ENCODE measurements at regions not wholly inside any gene's neighbourhood (a gene's known extent, or its start where the extent isn't known, plus 50 kb on each side); places are given as distances from the start of the nearest gene placed in this dataset.

DNA sequence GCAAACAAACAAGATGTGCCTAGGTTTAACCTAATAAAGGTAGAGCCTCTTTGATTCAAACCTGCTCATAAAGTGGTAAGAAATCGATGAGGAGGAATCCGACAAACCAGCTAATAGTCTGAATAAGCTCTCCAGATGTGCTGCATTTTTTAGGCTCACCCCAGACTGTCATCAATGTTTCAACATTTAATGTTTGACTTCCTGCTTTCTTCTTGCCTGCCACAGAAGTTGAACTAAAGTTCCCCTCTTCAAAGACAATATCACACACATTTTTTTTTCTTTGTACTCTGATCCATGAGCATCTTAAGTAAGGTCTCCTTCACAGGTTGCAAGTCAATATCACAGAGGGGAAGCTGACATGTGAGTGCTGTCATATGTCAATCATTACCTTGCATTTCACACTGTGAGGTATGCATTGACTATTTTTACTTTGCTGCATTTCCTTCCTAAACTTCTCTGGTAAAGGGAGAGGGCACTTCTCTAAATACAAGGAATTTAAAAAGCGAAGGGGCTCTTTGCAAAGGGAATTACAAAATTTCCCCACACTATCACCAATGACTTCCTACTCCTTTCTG, 172.3 kb upstream of the MCTP2 start:
- Histone ChIP-seq H2AK5ac (ENCODE audit: low read depth, low read length) (no peak overlapping the region), H3K56ac (ENCODE audit: extremely low read depth, insufficient read depth, low read length) (no peak overlapping the region), H2AK9ac (replicated peaks; ENCODE audit: low read depth, low read length, poor library complexity) (no peak overlapping the region), H2BK120ac (ENCODE audit: low read depth, low read length) (no peak overlapping the region), H3K14ac (replicated peaks; ENCODE audit: low read depth, low read length) (no peak overlapping the region), H3K27me3 (ENCODE audit: control insufficient read depth, insufficient read depth, low read length) (no peaks in the 10 kb centered on the region; the same call in 1 of the 2 replicates), H4K20me1 (ENCODE audit: insufficient read depth, low read length) (no peaks in the 10 kb centered on the region), H3K27ac (ENCODE audit: insufficient read depth, low read length) (no peak overlapping the region), H3K9ac (ENCODE audit: low read depth, low read length) (no peak overlapping the region), H4K5ac (ENCODE audit: low read depth, low read length) (no peak overlapping the region), H3K9me1 (ENCODE audit: insufficient read depth, low read length) (no peaks in the 10 kb centered on the region), H3K9me3 (ENCODE audit: control insufficient read depth, insufficient read depth, low read length) (peaks cover 2% of the 10 kb centered on the region; the same call in 1 of the 2 replicates), H3K23ac (ENCODE audit: low read depth, low read length) (no peak overlapping the region), H3K36me3 (ENCODE audit: control insufficient read depth, insufficient read depth, low read length) (no peaks in the 10 kb centered on the region), H4K8ac (ENCODE audit: low read depth in 2 of 2, low read length in 2 of 2) (no peak overlapping the region), H3K18ac (ENCODE audit: low read depth, low read length) (no peak overlapping the region), H2BK20ac (ENCODE audit: low read depth, low read length) (no peak overlapping the region), H3K4ac (ENCODE audit: low read depth, low read length) (no peak overlapping the region), H3K4me3 (ENCODE audit: insufficient read depth, low read depth, low read length) (no peak overlapping the region), H4K91ac (ENCODE audit: insufficient read depth, low read depth, low read length) (no peak overlapping the region), H2BK5ac (ENCODE audit: low read depth, low read length, poor library complexity, severe bottlenecking) (no peak overlapping the region), H3K4me2 (ENCODE audit: low read depth, low read length) (no peak overlapping the region), H2BK15ac (ENCODE audit: low read depth, low read length) (no peak overlapping the region), H2AFZ (replicated peaks; ENCODE audit: low read length, poor library complexity) (no peak overlapping the region), H3K79me1 (ENCODE audit: low read depth in 1 of 2, low read length in 2 of 2) (no peaks in the 10 kb centered on the region), H3K4me1 (ENCODE audit: control insufficient read depth, insufficient read depth, low read length) (no peaks in the 10 kb centered on the region)
- ATAC-seq (ENCODE audit: low read depth): no peak
- no CpG with 5 or more reads among the region's 3 CpGs for WGBS, 2 experiments (ENCODE audit: extremely low coverage in 2 of 2, insufficient read length in 1 of 2)
- no peak for DNase-seq
- TF ChIP-seq POLR2A (IDR thresholded peaks at IDR 0.05; ENCODE audit: low read depth, low read length) (no peak), CEBPB (IDR thresholded peaks at IDR 0.05; ENCODE audit: low read depth, low read length) (no peak), MAZ (IDR thresholded peaks at IDR 0.05; ENCODE audit: borderline replicate concordance, low read depth, low read length) (no peak), MXI1 (IDR thresholded peaks at IDR 0.05; ENCODE audit: borderline replicate concordance, low read depth, low read length) (no peak)
- TF ChIP-seq, protein P1, sequence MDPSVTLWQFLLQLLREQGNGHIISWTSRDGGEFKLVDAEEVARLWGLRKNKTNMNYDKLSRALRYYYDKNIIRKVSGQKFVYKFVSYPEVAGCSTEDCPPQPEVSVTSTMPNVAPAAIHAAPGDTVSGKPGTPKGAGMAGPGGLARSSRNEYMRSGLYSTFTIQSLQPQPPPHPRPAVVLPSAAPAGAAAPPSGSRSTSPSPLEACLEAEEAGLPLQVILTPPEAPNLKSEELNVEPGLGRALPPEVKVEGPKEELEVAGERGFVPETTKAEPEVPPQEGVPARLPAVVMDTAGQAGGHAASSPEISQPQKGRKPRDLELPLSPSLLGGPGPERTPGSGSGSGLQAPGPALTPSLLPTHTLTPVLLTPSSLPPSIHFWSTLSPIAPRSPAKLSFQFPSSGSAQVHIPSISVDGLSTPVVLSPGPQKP (IDR thresholded peaks at IDR 0.05; ENCODE audit: borderline replicate concordance, low read depth, low read length): no peak
- POLR2A ChIA-PET (ENCODE audit: unreplicated experiment): no interaction called here
- no TSS peak for BruUV-seq (replicated peaks)
- in situ Hi-C loops (cut with MboI; ENCODE audit: low sequenced_read_pairs): no loop called here
- dilution Hi-C loops (cut with HindIII; ENCODE audit: low sequenced_read_pairs, unreplicated experiment): no loop called here
- intact Hi-C loops (cut with micrococcal nuclease): no loop called here
- CTCF ChIA-PET: no interaction called here
